ENCODE measurements at regions not wholly inside any gene's neighbourhood (a gene's known extent, or its start where the extent isn't known, plus 50 kb on each side); places are given as distances from the start of the nearest gene placed in this dataset.

DNA sequence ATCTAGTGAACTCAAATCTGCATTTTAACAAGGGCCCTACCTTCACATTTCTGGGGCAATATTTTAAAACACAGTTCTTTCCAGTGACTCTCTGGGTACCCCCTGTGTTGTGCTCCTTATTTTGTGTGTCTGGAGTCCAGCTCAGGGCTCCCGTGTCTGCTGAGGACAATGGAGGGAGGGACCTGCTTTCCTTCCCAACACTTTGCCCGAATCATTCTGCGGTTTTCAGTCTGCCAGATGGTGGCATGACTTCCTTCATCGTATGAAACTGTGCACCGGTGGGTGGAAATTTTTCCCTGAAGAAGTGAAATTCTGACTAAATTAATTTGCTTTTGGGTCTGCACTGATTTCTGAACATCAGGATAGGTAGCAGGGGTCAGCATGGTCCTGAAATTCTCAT is 153.6 kb upstream of the CD180 start:
- H3K27me3 ChIP-seq (ENCODE audit: control insufficient read depth, insufficient read depth, low read length), result no peaks in the 10 kb centered on the region
- H3K36me3 ChIP-seq (ENCODE audit: control insufficient read depth in 2 of 3, insufficient read depth in 3 of 3, low read length in 3 of 3), result no peaks in the 10 kb centered on the region
- H3K9me3 ChIP-seq (ENCODE audit: control insufficient read depth in 2 of 3, insufficient read depth in 1 of 3, low read length in 3 of 3), result peaks cover 0 to 2% (median 0%) of the 10 kb centered on the region in 3 donors
- TF ChIP-seq, protein P1, sequence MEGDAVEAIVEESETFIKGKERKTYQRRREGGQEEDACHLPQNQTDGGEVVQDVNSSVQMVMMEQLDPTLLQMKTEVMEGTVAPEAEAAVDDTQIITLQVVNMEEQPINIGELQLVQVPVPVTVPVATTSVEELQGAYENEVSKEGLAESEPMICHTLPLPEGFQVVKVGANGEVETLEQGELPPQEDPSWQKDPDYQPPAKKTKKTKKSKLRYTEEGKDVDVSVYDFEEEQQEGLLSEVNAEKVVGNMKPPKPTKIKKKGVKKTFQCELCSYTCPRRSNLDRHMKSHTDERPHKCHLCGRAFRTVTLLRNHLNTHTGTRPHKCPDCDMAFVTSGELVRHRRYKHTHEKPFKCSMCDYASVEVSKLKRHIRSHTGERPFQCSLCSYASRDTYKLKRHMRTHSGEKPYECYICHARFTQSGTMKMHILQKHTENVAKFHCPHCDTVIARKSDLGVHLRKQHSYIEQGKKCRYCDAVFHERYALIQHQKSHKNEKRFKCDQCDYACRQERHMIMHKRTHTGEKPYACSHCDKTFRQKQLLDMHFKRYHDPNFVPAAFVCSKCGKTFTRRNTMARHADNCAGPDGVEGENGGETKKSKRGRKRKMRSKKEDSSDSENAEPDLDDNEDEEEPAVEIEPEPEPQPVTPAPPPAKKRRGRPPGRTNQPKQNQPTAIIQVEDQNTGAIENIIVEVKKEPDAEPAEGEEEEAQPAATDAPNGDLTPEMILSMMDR (IDR thresholded peaks at IDR 0.05; ENCODE audit: borderline replicate concordance, extremely low read depth, insufficient read depth), result no peak
- peaks cover 0 to 4% (median 0%) of the 10 kb centered on the region in 3 donors for H3K4me1 ChIP-seq (ENCODE audit: control insufficient read depth in 2 of 3, insufficient read depth in 2 of 3, low read depth in 1 of 3, low read length in 3 of 3)
- no peak overlapping the region for H3K9ac ChIP-seq (ENCODE audit: low read length in 3 of 3)
- DNase-seq, result no peak
- no peak overlapping the region for H3K4me3 ChIP-seq (ENCODE audit: low read length in 3 of 3)
- no peak overlapping the region for H3K27ac ChIP-seq (ENCODE audit: low read depth in 2 of 2, low read length in 2 of 2)
- FAIRE-seq, result no peak
- intact Hi-C loops (cut with DNase I), result no loop called here

DNA sequence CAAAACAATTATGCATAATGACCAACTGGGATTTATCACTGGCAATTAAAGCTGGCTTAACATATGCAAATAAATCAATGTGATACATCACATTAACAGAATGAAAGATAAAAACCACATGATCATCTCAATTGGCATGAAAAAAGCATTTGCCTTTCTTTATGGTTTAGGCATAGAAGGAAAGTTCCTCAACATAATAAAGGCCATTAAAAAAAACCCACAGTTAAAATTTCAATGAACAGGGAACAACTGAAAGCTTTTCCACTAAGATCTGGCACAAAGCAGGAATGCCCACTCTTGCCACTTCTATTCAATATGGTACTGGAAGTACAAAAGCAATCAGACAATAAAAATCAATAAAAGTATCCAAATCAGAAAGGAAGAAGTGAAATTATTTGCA is 151.2 kb upstream of the CD180 start:
- Histone ChIP-seq H3K9ac (ENCODE audit: low read length in 3 of 3) (no peak overlapping the region), H3K4me1 (ENCODE audit: control insufficient read depth in 2 of 3, insufficient read depth in 2 of 3, low read depth in 1 of 3, low read length in 3 of 3) (no peaks in the 10 kb centered on the region), H3K27ac (ENCODE audit: low read depth in 2 of 2, low read length in 2 of 2) (no peak overlapping the region), H3K27me3 (ENCODE audit: control insufficient read depth, insufficient read depth, low read length) (no peaks in the 10 kb centered on the region), H3K4me3 (ENCODE audit: low read length in 3 of 3) (no peak overlapping the region), H3K36me3 (ENCODE audit: control insufficient read depth in 2 of 3, insufficient read depth in 3 of 3, low read length in 3 of 3) (no peaks in the 10 kb centered on the region), H3K9me3 (ENCODE audit: control insufficient read depth in 2 of 3, insufficient read depth in 1 of 3, low read length in 3 of 3) (peaks cover 0 to 4% (median 0%) of the 10 kb centered on the region in 3 donors)
- DNase-seq (no peak), FAIRE-seq (no peak)
- intact Hi-C loops (cut with DNase I), result no loop called here
- TF ChIP-seq, protein P1 (IDR thresholded peaks at IDR 0.05; ENCODE audit: borderline replicate concordance, extremely low read depth, insufficient read depth), result no peak

DNA sequence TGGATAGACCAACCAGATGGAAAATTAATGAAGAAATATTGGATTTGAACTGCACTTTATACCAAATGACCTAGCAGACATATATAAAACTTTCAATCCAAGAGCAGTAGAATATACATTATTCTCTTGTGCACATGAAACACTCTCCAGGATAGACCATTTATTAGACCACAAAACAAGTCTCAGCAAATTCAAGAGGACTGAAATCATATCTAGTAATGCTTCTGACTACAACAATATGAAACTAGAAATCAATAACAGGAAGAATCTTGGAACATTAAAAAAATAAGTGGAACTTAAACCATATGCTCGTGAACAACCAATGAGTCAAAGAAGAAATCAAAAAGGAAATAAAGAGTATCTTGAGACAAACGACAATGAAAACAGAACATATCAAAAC is 150.0 kb upstream of the CD180 start:
- Histone ChIP-seq H3K9me3 (ENCODE audit: control insufficient read depth in 2 of 3, insufficient read depth in 1 of 3, low read length in 3 of 3) (peaks cover 0 to 4% (median 0%) of the 10 kb centered on the region in 3 donors), H3K27me3 (ENCODE audit: control insufficient read depth, insufficient read depth, low read length) (no peaks in the 10 kb centered on the region), H3K4me1 (ENCODE audit: control insufficient read depth in 2 of 3, insufficient read depth in 2 of 3, low read depth in 1 of 3, low read length in 3 of 3) (no peaks in the 10 kb centered on the region), H3K27ac (ENCODE audit: low read depth in 2 of 2, low read length in 2 of 2) (no peak overlapping the region), H3K4me3 (ENCODE audit: low read length in 3 of 3) (no peak overlapping the region), H3K9ac (ENCODE audit: low read length in 3 of 3) (no peak overlapping the region), H3K36me3 (ENCODE audit: control insufficient read depth in 2 of 3, insufficient read depth in 3 of 3, low read length in 3 of 3) (no peaks in the 10 kb centered on the region)
- intact Hi-C loops (cut with DNase I), result no loop called here
- TF ChIP-seq, protein P1 (IDR thresholded peaks at IDR 0.05; ENCODE audit: borderline replicate concordance, extremely low read depth, insufficient read depth), result no peak
- no peak for DNase-seq
- no peak for FAIRE-seq

DNA sequence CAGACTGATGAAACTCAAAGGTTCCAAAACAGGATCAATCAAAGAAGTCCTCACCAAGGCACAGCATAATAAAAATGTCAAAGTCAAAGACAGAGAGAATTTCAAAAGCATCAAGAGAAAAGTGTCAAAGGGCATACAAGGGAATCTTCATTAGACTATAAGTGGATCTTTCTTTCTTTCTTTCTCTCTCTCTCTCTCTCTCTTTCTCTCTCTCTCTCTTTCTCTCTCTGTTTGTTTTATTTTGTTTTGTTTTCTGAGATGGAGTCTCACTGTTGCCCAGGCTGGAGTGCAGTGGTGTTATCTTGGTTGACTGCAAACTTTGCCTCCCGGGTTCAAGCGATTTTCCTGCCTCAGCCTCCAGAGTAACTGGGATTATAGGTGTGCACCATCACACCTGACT is 148.3 kb upstream of the CD180 start:
- intact Hi-C loops (cut with DNase I), result no loop called here
- no peaks in the 10 kb centered on the region for H3K36me3 ChIP-seq (ENCODE audit: control insufficient read depth in 2 of 3, insufficient read depth in 3 of 3, low read length in 3 of 3)
- H3K27ac ChIP-seq (ENCODE audit: low read depth in 2 of 2, low read length in 2 of 2), result no peak overlapping the region
- no peak for FAIRE-seq
- H3K9ac ChIP-seq (ENCODE audit: low read length in 3 of 3), result no peak overlapping the region
- H3K27me3 ChIP-seq (ENCODE audit: control insufficient read depth, insufficient read depth, low read length), result no peaks in the 10 kb centered on the region
- DNase-seq, result no peak
- H3K4me3 ChIP-seq (ENCODE audit: low read length in 3 of 3), result no peak overlapping the region
- H3K9me3 ChIP-seq (ENCODE audit: control insufficient read depth in 2 of 3, insufficient read depth in 1 of 3, low read length in 3 of 3), result peaks cover 0 to 4% (median 0%) of the 10 kb centered on the region in 3 donors
- H3K4me1 ChIP-seq (ENCODE audit: control insufficient read depth in 2 of 3, insufficient read depth in 2 of 3, low read depth in 1 of 3, low read length in 3 of 3), result no peaks in the 10 kb centered on the region
- TF ChIP-seq, protein P1 (IDR thresholded peaks at IDR 0.05; ENCODE audit: borderline replicate concordance, extremely low read depth, insufficient read depth), result no peak

All from kidney (tissue), 13 donors.